Astrocyte (in vitro differentiated cells and primary cell): ENCODE measurements at regions not wholly inside any gene's neighbourhood (a gene's known extent, or its start where the extent isn't known, plus 50 kb on each side); places are given as distances from the start of the nearest gene placed in this dataset.

Source experiments
- CTCF ChIP-seq: IDR thresholded peaks from 2 replicates; pipeline ENCODE4 v1.5.1; 2011; ENCODE audit warnings: low read depth, mild to moderate bottlenecking, inconsistent platforms, low read length, moderate library complexity; ENCODE audit not compliant: insufficient read depth
- EZH2 ChIP-seq: IDR thresholded peaks from 2 replicates; pipeline ENCODE4 v1.6.1; 2012; ENCODE audit warnings: mild to moderate bottlenecking, low read length, inconsistent platforms; ENCODE audit not compliant: insufficient read depth

DNA sequence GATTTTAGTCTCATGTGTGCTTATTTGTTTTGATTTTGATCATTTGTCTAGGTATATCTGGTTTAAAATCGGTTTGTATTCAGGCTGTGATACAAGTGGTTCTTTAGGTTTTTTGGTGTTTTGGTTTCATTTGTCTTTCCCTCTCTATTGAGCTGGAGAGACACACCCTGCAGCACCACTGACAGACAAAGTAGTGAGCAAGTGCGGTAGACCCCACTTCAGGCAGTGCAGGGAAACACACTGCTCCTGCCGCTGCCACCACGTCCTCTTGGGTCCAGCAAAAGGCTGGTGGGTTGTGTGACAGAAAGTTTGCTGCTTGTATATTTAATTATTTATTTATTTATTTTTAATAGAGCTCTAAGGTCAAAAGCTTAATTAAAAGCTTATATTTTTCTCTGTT lies 801.0 kb downstream of the NR2F1-AS1 start:
- no peak for TF ChIP-seq CTCF
- TF ChIP-seq EZH2 = no peak
